SK-N-SH (cell line): ENCODE measurements at regions not wholly inside any gene's neighbourhood (a gene's known extent, or its start where the extent isn't known, plus 50 kb on each side); places are given as distances from the start of the nearest gene placed in this dataset.
"Not testable (repeated sequence)": the region's sequence is repeated elsewhere in the genome, so short reads cannot be mapped to it uniquely, and the experiment has no call there.

ENCODE experiments used
- CTCF ChIA-PET: fragments of 300-600, 350-600 bp; formaldehyde crosslinking; extraction: SDS; loops from one replicate; lab custom pipeline; 2021; lab: Yijun Ruan, JAX
- POLR2A ChIA-PET: fragments of 350-600 bp; sonication (Branson Sonifier 250); formaldehyde crosslinking; extraction: SDS; loops from one replicate; lab custom pipeline; 2020; ENCODE audit warnings: antibody characterized with exemption, inconsistent platforms; lab: Yijun Ruan, JAX
- DNase-seq: peaks from one replicate; pipeline ENCODE4 v3.0.0; 2012
- H2AFZ ChIP-seq: fragments of 200-600 bp; sonication (generic); 2 replicates; pipeline ENCODE4 v1.8.1; 2016; ENCODE audit warnings: antibody characterized with exemption, mild to moderate bottlenecking, low read depth
- H3F3A ChIP-seq: fragments of 200-600 bp; sonication (generic); replicated peaks from 2 replicates; pipeline ENCODE3; 2016; ENCODE audit warnings: antibody characterized with exemption, mild to moderate bottlenecking; ENCODE audit not compliant: insufficient read depth
- H3K27ac ChIP-seq, 2 experiments: fragments of 200-500 bp in 1 of 2; fragments of 200-600 bp in 1 of 2; sonication (Bioruptor generic) in 1 of 2; sonication (generic), shearing (Covaris generic) in 1 of 2; 2 replicates each; pipeline versions ENCODE4 v1.5.1 to v1.6.1; 2014 to 2016; ENCODE audit warnings: low read depth in 2 of 2, inconsistent platforms in 1 of 2, low read length in 1 of 2, mild to moderate bottlenecking in 1 of 2, mixed read lengths in 1 of 2
- H3K27me3 ChIP-seq: fragments of 200-600 bp; sonication (generic), shearing (Covaris generic); 2 replicates; pipeline ENCODE4 v1.6.1; 2016; ENCODE audit warnings: mixed run types; ENCODE audit not compliant: insufficient read depth
- H3K36me3 ChIP-seq, 2 experiments: fragments of 200-500 bp in 1 of 2; fragments of 200-600 bp in 1 of 2; sonication (Bioruptor generic) in 1 of 2; sonication (generic) in 1 of 2; replicated peaks in 1 of 2; 2 replicates each; pipeline versions ENCODE3 to v1.5.1; 2014 to 2016; ENCODE audit warnings: low read length in 1 of 2, mild to moderate bottlenecking in 1 of 2; ENCODE audit not compliant: insufficient read depth in 2 of 2, control insufficient read depth in 1 of 2
- H3K4me1 ChIP-seq, 2 experiments: fragments of 200-500 bp in 1 of 2; fragments of 200-600 bp in 1 of 2; sonication (Bioruptor generic) in 1 of 2; sonication (generic), shearing (Covaris generic) in 1 of 2; 2 replicates each; pipeline versions ENCODE4 v1.5.1 to v1.6.1; 2014 to 2016; ENCODE audit warnings: low read depth in 1 of 2, low read length in 1 of 2, mixed run types in 1 of 2; ENCODE audit not compliant: insufficient read depth in 2 of 2, control insufficient read depth in 1 of 2
- H3K4me2 ChIP-seq: fragments of 200-600 bp; sonication (generic), shearing (Covaris generic); 2 replicates; pipeline ENCODE4 v1.6.1; 2017; ENCODE audit warnings: mixed run types
- H3K4me3 ChIP-seq, 2 experiments: fragments of 200-500 bp in 1 of 2; fragments of 200-600 bp in 1 of 2; sonication (Bioruptor generic) in 1 of 2; sonication (generic), shearing (Covaris generic) in 1 of 2; 2 replicates each; pipeline versions ENCODE4 v1.5.1 to v1.8.1; 2014 to 2016; ENCODE audit warnings: low read depth in 2 of 2, inconsistent platforms in 1 of 2, low read length in 1 of 2, mild to moderate bottlenecking in 1 of 2, mixed read lengths in 1 of 2, moderate library complexity in 1 of 2
- H3K79me2 ChIP-seq: fragments of 200-600 bp; sonication (generic); 2 replicates; pipeline ENCODE4 v1.8.1; 2017; ENCODE audit warnings: mild to moderate bottlenecking; ENCODE audit not compliant: insufficient read depth
- H3K9ac ChIP-seq: fragments of 200-600 bp; sonication (generic); 2 replicates; pipeline ENCODE4 v1.6.1; 2017; ENCODE audit warnings: mixed run types
- H3K9me2 ChIP-seq: fragments of 200-600 bp; sonication (generic); 2 replicates; pipeline ENCODE4 v1.6.1; 2017; ENCODE audit warnings: mixed run types
- H3K9me3 ChIP-seq: fragments of 200-600 bp; sonication (generic); 2 replicates; pipeline ENCODE4 v1.6.1; 2017; ENCODE audit warnings: mixed run types, mild to moderate bottlenecking, moderate library complexity
- H4K20me1 ChIP-seq: fragments of 200-600 bp; sonication (generic); 2 replicates; pipeline ENCODE4 v1.6.1; 2017; ENCODE audit warnings: mild to moderate bottlenecking, mixed run types; ENCODE audit not compliant: insufficient read depth
- EP300 ChIP-seq, 2 experiments: IDR thresholded peaks; 2 replicates each; pipeline versions ENCODE4 v1.4.0 to v1.6.1; 2012; ENCODE audit warnings: borderline replicate concordance in 1 of 2, low read depth in 1 of 2, low read length in 1 of 2
- GATA2 ChIP-seq: sonication (generic); formaldehyde crosslinking; IDR thresholded peaks from 2 replicates; pipeline ENCODE4 v1.5.0; 2020; ENCODE audit warnings: mild to moderate bottlenecking, missing genetic modification reagents
- MEF2A ChIP-seq: IDR thresholded peaks from 2 replicates; pipeline ENCODE4 v1.4.0; 2012; ENCODE audit warnings: low read depth, borderline replicate concordance
- RAD21 ChIP-seq: IDR thresholded peaks from 2 replicates; pipeline ENCODE4 v1.6.1; 2012; ENCODE audit warnings: mild to moderate bottlenecking, low read length
- REST ChIP-seq: IDR thresholded peaks from 2 replicates; pipeline ENCODE4 v1.6.1; 2012; ENCODE audit warnings: mild to moderate bottlenecking, low read depth, low read length, moderate library complexity
- RFX5 ChIP-seq: IDR thresholded peaks from 2 replicates; pipeline ENCODE4 v1.6.1; 2012; ENCODE audit warnings: mild to moderate bottlenecking, improper control_type of control experiment, low read length
- USF2 ChIP-seq: fragments of 150-350 bp; IDR thresholded peaks from 2 replicates; pipeline ENCODE4 v1.6.1; 2017; ENCODE audit warnings: antibody characterized with exemption, low read length, low read depth, borderline replicate concordance
- WGBS: methylation state at CpG from one replicate; pipeline ENCODE4 v1.1.6; 2017; ENCODE audit warnings: low lambda C conversion rate; 5-methylcytosine and 5-hydroxymethylcytosine counted together

GRCh38 chr5:12592228-12592627 lies 688.0 kb upstream of the CTNND2 start:
- Histone ChIP-seq H3F3A (no peaks in the 10 kb centered on the region), H3K9ac (no peak overlapping the region), H3K4me3 (no peak overlapping the region), H3K9me3 (no peaks in the 10 kb centered on the region), H3K79me2 (no peaks in the 10 kb centered on the region), H2AFZ (no peak overlapping the region), H3K27ac (no peak overlapping the region), H3K9me2 (no peaks in the 10 kb centered on the region), H3K36me3 (no peaks in the 10 kb centered on the region), H3K27me3 (no peaks in the 10 kb centered on the region), H4K20me1 (no peaks in the 10 kb centered on the region), H3K4me2 (no peak overlapping the region), H3K4me1 (no peaks in the 10 kb centered on the region)
- WGBS, result 35% methylated on average over 3 of the region's 3 CpGs
- CTCF ChIA-PET, result no interaction called here
- no peak for DNase-seq
- no peak for TF ChIP-seq MEF2A
- TF ChIP-seq RFX5, result no peak
- no peak for TF ChIP-seq REST
- no peak for TF ChIP-seq GATA2 (CRISPR knock-in tag)
- no peak for TF ChIP-seq RAD21
- POLR2A ChIA-PET, result no interaction called here

GRCh38 chr5:12586406-12586805 lies 682.2 kb upstream of the CTNND2 start:
- H3K9me3 ChIP-seq, result no peaks in the 10 kb centered on the region
- no peak overlapping the region for H3K27ac ChIP-seq
- no peak for DNase-seq
- ChIA-PET POLR2A (no interaction called here), CTCF (no interaction called here)
- H3K4me3 ChIP-seq, result no peak overlapping the region
- no peaks in the 10 kb centered on the region for H4K20me1 ChIP-seq
- H3K9ac ChIP-seq, result no peak overlapping the region
- H3K4me1 ChIP-seq, result no peaks in the 10 kb centered on the region
- no peaks in the 10 kb centered on the region for H3K27me3 ChIP-seq
- no peak for TF ChIP-seq REST
- no peak for TF ChIP-seq USF2
- TF ChIP-seq EP300 (IDR thresholded peaks at IDR 0.05; ENCODE audit: borderline replicate concordance in 1 of 2, low read depth in 1 of 2, low read length in 1 of 2), result no peak
- H2AFZ ChIP-seq, result no peak overlapping the region
- no peak overlapping the region for H3K4me2 ChIP-seq
- H3K79me2 ChIP-seq, result no peaks in the 10 kb centered on the region
- no peaks in the 10 kb centered on the region for H3K36me3 ChIP-seq
- H3F3A ChIP-seq, result no peaks in the 10 kb centered on the region
- H3K9me2 ChIP-seq, result no peaks in the 10 kb centered on the region

GRCh38 chr5:12578803-12579202 lies 674.6 kb upstream of the CTNND2 start:
- H4K20me1 ChIP-seq, H3K4me1 ChIP-seq, H2AFZ ChIP-seq, H3K79me2 ChIP-seq, DNase-seq, H3K27me3 ChIP-seq, H3K9me2 ChIP-seq, H3K9ac ChIP-seq, POLR2A ChIA-PET, H3F3A ChIP-seq, H3K36me3 ChIP-seq, H3K27ac ChIP-seq, H3K9me3 ChIP-seq, CTCF ChIA-PET, H3K4me3 ChIP-seq, H3K4me2 ChIP-seq: not testable (repeated sequence)
- 57% methylated on average over 13 of the region's 13 CpGs for WGBS

GRCh38 chr5:12576953-12577352 lies 672.7 kb upstream of the CTNND2 start:
- H3K36me3 ChIP-seq, H3K9me2 ChIP-seq, H3K27me3 ChIP-seq, H4K20me1 ChIP-seq, H3K4me3 ChIP-seq, H3K79me2 ChIP-seq, H3K4me1 ChIP-seq, H3K9me3 ChIP-seq, H3K27ac ChIP-seq, H3K9ac ChIP-seq, H3F3A ChIP-seq, POLR2A ChIA-PET, CTCF ChIA-PET, DNase-seq, H2AFZ ChIP-seq, H3K4me2 ChIP-seq: not testable (repeated sequence)
- WGBS, result 7% methylated on average over 1 of the region's 1 CpG
